ENCODE measurements at regions not wholly inside any gene's neighbourhood (a gene's known extent, or its start where the extent isn't known, plus 50 kb on each side); places are given as distances from the start of the nearest gene placed in this dataset.

- H3K36me3 ChIP-seq (ENCODE audit: low read depth) = no peaks in the 10 kb centered on the region
- H3K4me1 ChIP-seq (ENCODE audit: low read depth) = no peaks in the 10 kb centered on the region
- DNase-seq (no peak), ATAC-seq (no peak)
- TF ChIP-seq, protein P1, sequence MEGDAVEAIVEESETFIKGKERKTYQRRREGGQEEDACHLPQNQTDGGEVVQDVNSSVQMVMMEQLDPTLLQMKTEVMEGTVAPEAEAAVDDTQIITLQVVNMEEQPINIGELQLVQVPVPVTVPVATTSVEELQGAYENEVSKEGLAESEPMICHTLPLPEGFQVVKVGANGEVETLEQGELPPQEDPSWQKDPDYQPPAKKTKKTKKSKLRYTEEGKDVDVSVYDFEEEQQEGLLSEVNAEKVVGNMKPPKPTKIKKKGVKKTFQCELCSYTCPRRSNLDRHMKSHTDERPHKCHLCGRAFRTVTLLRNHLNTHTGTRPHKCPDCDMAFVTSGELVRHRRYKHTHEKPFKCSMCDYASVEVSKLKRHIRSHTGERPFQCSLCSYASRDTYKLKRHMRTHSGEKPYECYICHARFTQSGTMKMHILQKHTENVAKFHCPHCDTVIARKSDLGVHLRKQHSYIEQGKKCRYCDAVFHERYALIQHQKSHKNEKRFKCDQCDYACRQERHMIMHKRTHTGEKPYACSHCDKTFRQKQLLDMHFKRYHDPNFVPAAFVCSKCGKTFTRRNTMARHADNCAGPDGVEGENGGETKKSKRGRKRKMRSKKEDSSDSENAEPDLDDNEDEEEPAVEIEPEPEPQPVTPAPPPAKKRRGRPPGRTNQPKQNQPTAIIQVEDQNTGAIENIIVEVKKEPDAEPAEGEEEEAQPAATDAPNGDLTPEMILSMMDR (IDR thresholded peaks at IDR 0.05) = no peak
- no peaks in the 10 kb centered on the region for H3K9me3 ChIP-seq
- intact Hi-C loops (cut with DNase I, micrococcal nuclease) = no loop called here
- no peak overlapping the region for H3K4me3 ChIP-seq
Measured at GRCh38 chr4:10974371-10974770, 289.8 kb upstream of the CLNK start.

- no peak for ATAC-seq
- DNase-seq = no peak
- TF ChIP-seq, protein P1 (IDR thresholded peaks at IDR 0.05) = no peak
- no peak overlapping the region for H3K4me3 ChIP-seq
- no peaks in the 10 kb centered on the region for H3K9me3 ChIP-seq
- no peaks in the 10 kb centered on the region for H3K36me3 ChIP-seq (ENCODE audit: low read depth)
- intact Hi-C loops (cut with DNase I, micrococcal nuclease) = no loop called here
- H3K4me1 ChIP-seq (ENCODE audit: low read depth) = no peaks in the 10 kb centered on the region
Measured at GRCh38 chr4:10973686-10974085, 289.1 kb upstream of the CLNK start.

GRCh38 chr4:10971800-10972401, 287.3 kb upstream of the CLNK start:
- no peak for DNase-seq
- no peak for ATAC-seq
- intact Hi-C loops (cut with DNase I, micrococcal nuclease) = no loop called here
- no peaks in the 10 kb centered on the region for H3K4me1 ChIP-seq (ENCODE audit: low read depth)
- no peaks in the 10 kb centered on the region for H3K36me3 ChIP-seq (ENCODE audit: low read depth)
- H3K9me3 ChIP-seq = no peaks in the 10 kb centered on the region
- TF ChIP-seq, protein P1 (IDR thresholded peaks at IDR 0.05) = no peak
- no peak overlapping the region for H3K4me3 ChIP-seq

DNA sequence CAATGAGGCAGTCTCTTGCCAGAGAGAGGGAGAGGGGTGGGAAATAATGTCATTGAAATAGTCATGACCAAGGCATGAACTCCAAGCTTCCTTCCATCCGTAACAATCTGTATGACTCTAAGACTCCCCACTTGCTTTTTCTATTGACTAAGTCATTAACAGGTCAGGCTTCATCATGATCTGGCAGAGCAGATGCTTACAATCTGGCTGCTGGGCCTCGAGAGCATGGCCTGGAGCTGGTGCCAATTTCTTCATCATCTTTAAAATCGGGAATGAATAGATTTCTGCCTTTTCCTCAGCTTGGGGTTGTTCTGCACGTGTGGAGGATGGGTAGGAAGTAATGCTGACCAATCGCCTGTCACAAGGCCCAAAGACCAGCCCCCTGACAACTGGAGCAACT, 280.6 kb upstream of the CLNK start:
- TF ChIP-seq, protein P1 (IDR thresholded peaks at IDR 0.05) = no peak
- ATAC-seq (no peak), DNase-seq (no peak)
- Histone ChIP-seq H3K36me3 (ENCODE audit: low read depth) (no peaks in the 10 kb centered on the region), H3K4me3 (no peak overlapping the region), H3K4me1 (ENCODE audit: low read depth) (no peaks in the 10 kb centered on the region), H3K9me3 (no peaks in the 10 kb centered on the region)
- intact Hi-C loops (cut with DNase I, micrococcal nuclease) = no loop called here

GRCh38 chr4:10963958-10964703, 279.6 kb upstream of the CLNK start:
- no peaks in the 10 kb centered on the region for H3K9me3 ChIP-seq
- H3K4me3 ChIP-seq = no peak overlapping the region
- ATAC-seq (no peak), DNase-seq (no peak)
- TF ChIP-seq, protein P1 (IDR thresholded peaks at IDR 0.05) = no peak
- H3K4me1 ChIP-seq (ENCODE audit: low read depth) = no peaks in the 10 kb centered on the region
- no peaks in the 10 kb centered on the region for H3K36me3 ChIP-seq (ENCODE audit: low read depth)
- intact Hi-C loops (cut with DNase I, micrococcal nuclease) = no loop called here

Measured in mucosa of descending colon (tissue), 3 donors.